ENCODE measurements at regions not wholly inside any gene's neighbourhood (a gene's known extent, or its start where the extent isn't known, plus 50 kb on each side); places are given as distances from the start of the nearest gene placed in this dataset.
"Not testable (repeated sequence)": the region's sequence is repeated elsewhere in the genome, so short reads cannot be mapped to it uniquely, and the experiment has no call there.

GRCh38 chr4:33989820-33990443 lies 2254.4 kb downstream of the ARAP2 start:
- Histone ChIP-seq H3K36me3 (no peaks in the 10 kb centered on the region), H3K9me3 (no peaks in the 10 kb centered on the region), H3K4me1 (no peaks in the 10 kb centered on the region), H3K27ac (no peak overlapping the region), H3K4me3 (no peak overlapping the region), H3K27me3 (no peaks in the 10 kb centered on the region)
- ATAC-seq (no peak), DNase-seq (no peak)
- intact Hi-C loops (cut with DNase I): no loop called here
- no peak for TF ChIP-seq CTCF (IDR thresholded peaks at IDR 0.05)

- ATAC-seq (no peak), DNase-seq (no peak)
- Histone ChIP-seq H3K4me3 (no peak overlapping the region), H3K27ac (no peak overlapping the region), H3K9me3 (no peaks in the 10 kb centered on the region), H3K4me1 (no peaks in the 10 kb centered on the region), H3K27me3 (no peaks in the 10 kb centered on the region), H3K36me3 (no peaks in the 10 kb centered on the region)
- intact Hi-C loops (cut with DNase I): no loop called here
- TF ChIP-seq CTCF (IDR thresholded peaks at IDR 0.05): no peak
Observed at GRCh38 chr4:33996075-33996718, 2248.1 kb downstream of the ARAP2 start.

- no peaks in the 10 kb centered on the region for H3K27me3 ChIP-seq
- no peak overlapping the region for H3K27ac ChIP-seq
- no peak for TF ChIP-seq CTCF (IDR thresholded peaks at IDR 0.05)
- ATAC-seq: no peak
- no peak overlapping the region for H3K4me3 ChIP-seq
- intact Hi-C loops (cut with DNase I): no loop called here
- no peak for DNase-seq
- no peaks in the 10 kb centered on the region for H3K9me3 ChIP-seq
- no peaks in the 10 kb centered on the region for H3K36me3 ChIP-seq
- no peaks in the 10 kb centered on the region for H3K4me1 ChIP-seq
Observed at GRCh38 chr4:33998291-33998690, 2246.0 kb downstream of the ARAP2 start.

GRCh38 chr4:34000356-34000755 lies 2244.0 kb downstream of the ARAP2 start:
- intact Hi-C loops (cut with DNase I): no loop called here
- Histone ChIP-seq H3K27ac (no peak overlapping the region), H3K9me3 (no peaks in the 10 kb centered on the region), H3K36me3 (no peaks in the 10 kb centered on the region), H3K27me3 (no peaks in the 10 kb centered on the region), H3K4me1 (no peaks in the 10 kb centered on the region), H3K4me3 (no peak overlapping the region)
- no peak for TF ChIP-seq CTCF (IDR thresholded peaks at IDR 0.05)
- DNase-seq (no peak), ATAC-seq (no peak)

GRCh38 chr4:34006540-34006939 lies 2237.8 kb downstream of the ARAP2 start:
- H3K9me3 ChIP-seq; DNase-seq; H3K27me3 ChIP-seq; H3K4me3 ChIP-seq; ATAC-seq; H3K36me3 ChIP-seq; H3K27ac ChIP-seq; H3K4me1 ChIP-seq; intact Hi-C loops (cut with DNase I): not testable (repeated sequence)

- intact Hi-C loops (cut with DNase I): no loop called here
- Histone ChIP-seq H3K36me3 (no peaks in the 10 kb centered on the region), H3K4me1 (no peaks in the 10 kb centered on the region), H3K9me3 (no peaks in the 10 kb centered on the region), H3K4me3 (no peak overlapping the region), H3K27me3 (no peaks in the 10 kb centered on the region), H3K27ac (no peak overlapping the region)
- DNase-seq (no peak), ATAC-seq (no peak)
- no peak for TF ChIP-seq CTCF (IDR thresholded peaks at IDR 0.05)
Observed at GRCh38 chr4:34009951-34010350, 2234.4 kb downstream of the ARAP2 start.
